ENCODE measurements at regions not wholly inside any gene's neighbourhood (a gene's known extent, or its start where the extent isn't known, plus 50 kb on each side); places are given as distances from the start of the nearest gene placed in this dataset.
"Not testable (repeated sequence)": the region's sequence is repeated elsewhere in the genome, so short reads cannot be mapped to it uniquely, and the experiment has no call there.

DNA sequence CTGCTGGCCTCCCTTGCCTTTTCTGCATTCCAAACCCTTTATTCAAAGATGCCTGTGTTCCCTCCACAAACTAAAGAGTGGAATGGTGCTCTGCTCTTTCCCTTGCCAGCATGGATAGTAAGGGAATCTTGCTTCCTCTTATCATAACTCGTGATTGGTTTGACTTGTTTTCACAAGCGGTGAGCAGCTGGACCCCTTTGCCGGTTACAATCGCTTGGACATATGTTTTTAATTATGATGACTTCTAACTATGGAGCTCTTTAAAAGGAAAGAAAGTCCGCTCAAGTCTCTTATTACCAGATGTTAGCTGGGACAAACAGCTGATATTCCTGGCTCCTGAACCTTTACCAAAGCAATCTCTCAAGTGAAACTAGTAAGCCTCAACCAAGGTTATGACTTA lies 1094.7 kb downstream of the UQCRFS1 start:
- ChIA-PET POLR2A (no interaction called here), CTCF (no interaction called here)
- Mint-ChIP-seq H3K4me1 (no peaks in the 10 kb centered on the region), H3K27me3 (no peaks in the 10 kb centered on the region), H3K36me3 (no peaks in the 10 kb centered on the region), H3K4me3 (no peak overlapping the region), H3K27ac (no peak overlapping the region), H3K9me3 (peaks cover 3 to 11% (median 7%) of the 10 kb centered on the region in 5 donors)
- H3K4me3 ChIP-seq (ENCODE audit: low read length) = no peak overlapping the region
- H3K9me3 ChIP-seq (ENCODE audit: low read length) = no peaks in the 10 kb centered on the region
- H3K27me3 ChIP-seq (ENCODE audit: insufficient read depth, low read length, poor library complexity, severe bottlenecking) = no peaks in the 10 kb centered on the region
- no peaks in the 10 kb centered on the region for H3K4me1 ChIP-seq (ENCODE audit: insufficient read depth, low read length)
- DNase-seq = no peak
- no peaks in the 10 kb centered on the region for H3K36me3 ChIP-seq (ENCODE audit: insufficient read depth, low read length)
- no peak overlapping the region for H3K27ac ChIP-seq (ENCODE audit: low read depth, low read length)

DNA sequence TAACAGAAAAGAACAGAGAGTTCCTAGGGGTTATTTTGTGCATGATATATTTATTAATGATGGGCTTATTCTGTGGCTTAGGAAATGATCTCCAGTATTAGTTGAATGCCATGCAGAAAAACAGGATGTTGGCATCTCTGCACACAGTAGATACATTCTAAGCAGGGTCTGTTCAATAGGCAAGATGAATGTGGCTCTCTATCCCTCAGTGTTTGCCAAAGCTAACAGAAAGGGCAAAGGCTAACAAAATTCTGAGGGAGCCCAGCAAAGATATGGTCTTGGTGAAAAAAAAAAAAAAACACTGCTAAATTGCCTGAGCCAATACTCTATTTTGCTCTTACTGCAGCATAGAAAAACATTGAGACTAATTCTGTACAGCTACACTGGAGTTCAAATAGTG lies 1095.8 kb downstream of the UQCRFS1 start:
- no peak for DNase-seq
- Histone ChIP-seq H3K4me3 (ENCODE audit: low read length) (no peak overlapping the region), H3K9me3 (ENCODE audit: low read length) (no peaks in the 10 kb centered on the region), H3K4me1 (ENCODE audit: insufficient read depth, low read length) (no peaks in the 10 kb centered on the region), H3K36me3 (ENCODE audit: insufficient read depth, low read length) (no peaks in the 10 kb centered on the region), H3K27ac (ENCODE audit: low read depth, low read length) (no peak overlapping the region), H3K27me3 (ENCODE audit: insufficient read depth, low read length, poor library complexity, severe bottlenecking) (no peaks in the 10 kb centered on the region)
- Mint-ChIP-seq H3K27me3 (no peaks in the 10 kb centered on the region), H3K27ac (no peak overlapping the region), H3K36me3 (no peaks in the 10 kb centered on the region), H3K9me3 (peaks cover 3 to 9% (median 8%) of the 10 kb centered on the region in 5 donors), H3K4me1 (no peaks in the 10 kb centered on the region), H3K4me3 (no peak overlapping the region)
- CTCF ChIA-PET = no interaction called here
- POLR2A ChIA-PET = no interaction called here

DNA sequence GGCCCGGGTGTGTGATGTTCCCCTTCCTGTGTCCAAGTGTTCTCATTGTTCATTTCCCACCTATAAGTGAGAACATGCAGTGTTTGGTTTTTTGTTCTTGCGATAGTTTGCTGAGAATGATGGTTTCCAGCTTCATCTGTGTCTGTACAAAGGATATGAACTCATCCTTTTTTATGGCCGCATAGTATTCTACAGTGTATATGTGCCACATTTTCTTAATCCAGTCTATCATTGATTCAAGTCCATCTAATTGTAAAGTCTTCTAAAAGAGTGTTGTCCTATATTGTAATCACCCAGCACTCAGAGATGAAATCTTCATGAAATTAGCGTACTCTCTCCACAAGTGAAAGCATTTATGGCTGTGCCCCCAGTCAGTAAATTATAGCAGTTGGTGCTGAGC lies 1096.6 kb downstream of the UQCRFS1 start:
- H3K36me3 Mint-ChIP-seq; H3K4me3 ChIP-seq (ENCODE audit: low read length); H3K27me3 Mint-ChIP-seq; H3K27ac ChIP-seq (ENCODE audit: low read depth, low read length); H3K4me1 Mint-ChIP-seq; DNase-seq; H3K27ac Mint-ChIP-seq; H3K4me1 ChIP-seq (ENCODE audit: insufficient read depth, low read length); CTCF ChIA-PET; POLR2A ChIA-PET; H3K27me3 ChIP-seq (ENCODE audit: insufficient read depth, low read length, poor library complexity, severe bottlenecking); H3K36me3 ChIP-seq (ENCODE audit: insufficient read depth, low read length); H3K9me3 ChIP-seq (ENCODE audit: low read length); H3K4me3 Mint-ChIP-seq: not testable (repeated sequence)
- H3K9me3 Mint-ChIP-seq = peaks cover 7 to 12% (median 8%) of the 10 kb centered on the region in 5 donors

DNA sequence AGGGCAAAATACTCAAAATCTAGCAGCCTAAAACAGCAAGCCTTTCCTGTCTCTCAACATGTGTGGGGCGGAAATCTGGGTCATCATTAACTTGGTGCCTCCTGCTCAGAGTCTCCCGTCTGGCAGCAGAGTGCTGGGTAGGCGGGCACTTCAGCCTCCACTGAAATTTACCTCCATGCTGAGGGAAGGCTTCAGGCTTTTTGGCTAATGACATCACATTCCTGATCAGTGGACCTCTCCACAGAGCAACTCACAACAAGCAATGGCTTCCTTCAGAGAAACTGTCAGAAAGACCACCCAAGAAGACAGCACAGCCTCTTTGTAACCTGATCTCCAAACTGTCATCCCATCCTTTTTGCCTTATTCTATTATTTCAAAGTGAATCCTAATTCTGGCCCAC lies 1109.0 kb downstream of the UQCRFS1 start:
- no peaks in the 10 kb centered on the region for H3K36me3 Mint-ChIP-seq
- Histone ChIP-seq H3K9me3 (ENCODE audit: low read length) (no peaks in the 10 kb centered on the region), H3K4me1 (ENCODE audit: insufficient read depth, low read length) (no peaks in the 10 kb centered on the region), H3K4me3 (ENCODE audit: low read length) (no peak overlapping the region), H3K27ac (ENCODE audit: low read depth, low read length) (no peak overlapping the region), H3K27me3 (ENCODE audit: insufficient read depth, low read length, poor library complexity, severe bottlenecking) (no peaks in the 10 kb centered on the region), H3K36me3 (ENCODE audit: insufficient read depth, low read length) (no peaks in the 10 kb centered on the region)
- no peaks in the 10 kb centered on the region for H3K4me1 Mint-ChIP-seq
- H3K9me3 Mint-ChIP-seq = peaks cover 0 to 8% (median 5%) of the 10 kb centered on the region in 5 donors
- H3K27me3 Mint-ChIP-seq = no peaks in the 10 kb centered on the region
- H3K27ac Mint-ChIP-seq = no peak overlapping the region
- no peak overlapping the region for H3K4me3 Mint-ChIP-seq
- POLR2A ChIA-PET = no interaction called here
- CTCF ChIA-PET = no interaction called here
- DNase-seq = no peak

DNA sequence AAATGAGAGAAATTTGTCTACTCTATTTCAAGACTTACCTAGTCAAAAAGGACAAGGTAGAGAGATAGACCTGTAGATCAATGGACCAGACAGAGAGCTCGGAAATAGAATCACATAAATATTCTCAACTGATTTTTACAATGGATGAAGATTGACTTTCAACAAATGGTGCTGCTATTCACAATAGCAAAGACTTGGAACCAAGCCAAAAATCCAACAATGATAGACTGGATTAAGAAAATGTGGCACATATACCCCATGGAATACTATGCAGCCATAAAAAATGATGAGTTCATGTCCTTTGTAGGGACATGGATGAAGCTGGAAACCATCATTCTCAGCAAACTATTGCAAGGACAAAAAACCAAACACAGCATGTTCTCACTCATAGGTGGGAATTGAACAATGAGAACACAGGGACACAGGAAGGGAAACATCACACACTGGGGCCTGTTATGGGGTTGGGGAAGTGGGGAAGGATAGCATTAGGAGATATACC lies 1128.2 kb downstream of the UQCRFS1 start:
- H3K4me3 Mint-ChIP-seq; H3K27ac Mint-ChIP-seq; CTCF ChIA-PET; H3K4me3 ChIP-seq (ENCODE audit: low read length); H3K27me3 Mint-ChIP-seq; H3K27ac ChIP-seq (ENCODE audit: low read depth, low read length); H3K36me3 ChIP-seq (ENCODE audit: insufficient read depth, low read length); H3K4me1 Mint-ChIP-seq; H3K4me1 ChIP-seq (ENCODE audit: insufficient read depth, low read length); POLR2A ChIA-PET; H3K9me3 ChIP-seq (ENCODE audit: low read length); H3K27me3 ChIP-seq (ENCODE audit: insufficient read depth, low read length, poor library complexity, severe bottlenecking); H3K36me3 Mint-ChIP-seq; DNase-seq: not testable (repeated sequence)
- peaks cover 5 to 24% (median 11%) of the 10 kb centered on the region in 5 donors for H3K9me3 Mint-ChIP-seq

DNA sequence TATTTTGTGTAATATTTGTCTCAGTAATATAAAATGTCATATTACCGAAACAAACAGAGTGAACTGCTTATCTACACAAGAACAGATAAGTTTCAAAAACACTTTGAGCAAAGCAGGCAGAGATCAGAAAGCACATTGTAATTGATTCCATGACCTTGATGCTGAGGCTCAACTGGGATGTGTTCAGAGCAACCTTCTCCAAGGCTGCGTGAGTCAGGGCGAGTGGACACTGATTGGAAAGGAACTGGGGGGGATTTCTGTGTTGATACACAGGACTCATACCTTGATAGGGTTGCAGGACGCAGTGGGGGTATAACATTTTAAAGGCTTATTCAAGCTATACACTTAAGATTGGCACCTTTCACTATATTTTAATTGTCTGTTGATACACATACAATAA lies 1136.3 kb downstream of the UQCRFS1 start:
- peaks cover 7 to 20% (median 13%) of the 10 kb centered on the region in 5 donors for H3K9me3 Mint-ChIP-seq

DNA sequence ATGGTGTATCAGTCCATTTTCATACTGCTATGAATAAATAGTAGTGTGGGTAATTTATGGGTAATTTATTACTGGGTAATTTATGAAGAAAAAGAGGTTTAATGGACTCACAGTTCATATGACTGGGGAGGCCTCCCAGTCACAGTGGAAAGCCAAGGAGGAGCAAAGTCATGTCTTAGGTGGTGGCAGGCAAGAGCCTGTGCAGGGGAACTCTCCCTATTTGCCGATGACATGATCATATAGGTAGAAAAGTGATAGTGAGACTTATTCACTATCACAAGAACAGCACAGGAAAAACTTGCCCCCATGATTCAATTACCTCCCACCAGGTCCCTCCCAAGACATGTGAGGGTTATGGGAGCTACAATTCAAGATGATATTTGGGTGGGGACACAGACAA lies 1137.7 kb downstream of the UQCRFS1 start:
- Mint-ChIP-seq H3K9me3 (peaks cover 4 to 16% (median 12%) of the 10 kb centered on the region in 5 donors), H3K4me1 (no peaks in the 10 kb centered on the region), H3K36me3 (no peaks in the 10 kb centered on the region), H3K27ac (peak overlapping the region in 1 of 8 donors; percentile 56), H3K4me3 (no peak overlapping the region), H3K27me3 (peaks cover 0 to 2% of the 10 kb centered on the region in 2 donors)
- no peaks in the 10 kb centered on the region for H3K27me3 ChIP-seq (ENCODE audit: insufficient read depth, low read length, poor library complexity, severe bottlenecking)
- no peak overlapping the region for H3K27ac ChIP-seq (ENCODE audit: low read depth, low read length)
- H3K9me3 ChIP-seq (ENCODE audit: low read length) = no peaks in the 10 kb centered on the region
- no peaks in the 10 kb centered on the region for H3K36me3 ChIP-seq (ENCODE audit: insufficient read depth, low read length)
- no peaks in the 10 kb centered on the region for H3K4me1 ChIP-seq (ENCODE audit: insufficient read depth, low read length)
- no peak overlapping the region for H3K4me3 ChIP-seq (ENCODE audit: low read length)
- no peak for DNase-seq
- ChIA-PET CTCF (no interaction called here), POLR2A (no interaction called here)

More for the DNA sequence above, 1136.3 kb downstream of the UQCRFS1 start:
- no peaks in the 10 kb centered on the region for H3K4me1 ChIP-seq (ENCODE audit: insufficient read depth, low read length)
- H3K9me3 ChIP-seq (ENCODE audit: low read length) = no peaks in the 10 kb centered on the region
- H3K27me3 ChIP-seq (ENCODE audit: insufficient read depth, low read length, poor library complexity, severe bottlenecking) = no peaks in the 10 kb centered on the region
- ChIA-PET CTCF (no interaction called here), POLR2A (no interaction called here)
- no peak overlapping the region for H3K4me3 ChIP-seq (ENCODE audit: low read length)
- Mint-ChIP-seq H3K36me3 (no peaks in the 10 kb centered on the region), H3K4me1 (no peaks in the 10 kb centered on the region), H3K4me3 (no peak overlapping the region), H3K27ac (peak overlapping the region in 1 of 8 donors; percentile 48), H3K27me3 (peaks cover 0 to 2% of the 10 kb centered on the region in 2 donors)
- no peak for DNase-seq
- H3K27ac ChIP-seq (ENCODE audit: low read depth, low read length) = no peak overlapping the region
- H3K36me3 ChIP-seq (ENCODE audit: insufficient read depth, low read length) = no peaks in the 10 kb centered on the region

DNA sequence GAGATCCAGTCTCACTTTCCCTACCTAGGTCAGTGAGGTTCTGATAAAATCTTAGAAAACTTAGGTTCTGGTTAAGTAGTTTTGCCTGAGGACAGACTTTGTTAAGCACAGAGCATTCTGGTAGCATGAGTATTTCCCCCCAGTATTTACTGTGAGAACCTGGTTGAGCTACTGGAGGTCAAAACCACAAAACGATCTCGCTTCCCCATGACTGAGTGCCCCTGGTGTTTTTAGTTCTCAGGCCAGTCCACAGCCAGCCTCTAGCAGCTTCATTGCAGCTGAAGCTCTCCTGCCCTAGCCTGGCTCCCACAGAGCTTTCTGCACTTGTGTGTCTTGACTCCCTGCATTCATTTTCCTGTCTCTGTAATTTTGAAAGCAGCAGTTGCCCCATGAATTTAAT lies 1138.2 kb downstream of the UQCRFS1 start:
- no peaks in the 10 kb centered on the region for H3K36me3 Mint-ChIP-seq
- Histone ChIP-seq H3K27me3 (ENCODE audit: insufficient read depth, low read length, poor library complexity, severe bottlenecking) (no peaks in the 10 kb centered on the region), H3K4me1 (ENCODE audit: insufficient read depth, low read length) (no peaks in the 10 kb centered on the region), H3K27ac (ENCODE audit: low read depth, low read length) (no peak overlapping the region), H3K4me3 (ENCODE audit: low read length) (no peak overlapping the region), H3K36me3 (ENCODE audit: insufficient read depth, low read length) (no peaks in the 10 kb centered on the region), H3K9me3 (ENCODE audit: low read length) (no peaks in the 10 kb centered on the region)
- no peaks in the 10 kb centered on the region for H3K4me1 Mint-ChIP-seq
- POLR2A ChIA-PET = no interaction called here
- no peak for DNase-seq
- H3K27me3 Mint-ChIP-seq = peaks cover 0 to 2% of the 10 kb centered on the region in 2 donors
- no peak overlapping the region for H3K4me3 Mint-ChIP-seq
- no peak overlapping the region for H3K27ac Mint-ChIP-seq
- H3K9me3 Mint-ChIP-seq = peaks cover 4 to 13% (median 10%) of the 10 kb centered on the region in 5 donors
- CTCF ChIA-PET = no interaction called here

DNA sequence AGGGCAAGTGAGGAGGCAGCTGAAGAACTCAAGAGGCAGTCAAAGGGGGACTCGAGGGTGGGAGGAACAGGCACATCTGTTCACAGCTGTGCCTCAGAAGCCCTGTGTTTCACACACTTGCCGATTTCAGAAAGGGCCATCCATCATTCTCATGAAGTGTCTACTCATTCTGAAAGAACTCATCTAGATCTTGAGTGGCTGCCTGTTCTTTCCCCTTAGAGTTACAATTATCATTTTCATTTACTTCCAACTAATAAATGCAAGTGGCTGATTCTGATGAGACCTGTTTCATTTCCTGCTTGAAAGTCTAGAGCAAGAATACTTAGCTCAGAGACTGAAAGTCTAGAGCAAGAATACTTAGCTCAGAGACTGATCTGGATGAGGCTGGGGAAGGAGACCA lies 1145.1 kb downstream of the UQCRFS1 start:
- DNase-seq = no peak
- ChIA-PET CTCF (no interaction called here), POLR2A (no interaction called here)
- Mint-ChIP-seq H3K27me3 (peaks cover 0 to 2% of the 10 kb centered on the region in 2 donors), H3K4me3 (no peak overlapping the region), H3K27ac (no peak overlapping the region), H3K9me3 (peaks cover 0 to 3% (median 0%) of the 10 kb centered on the region in 5 donors), H3K4me1 (no peaks in the 10 kb centered on the region), H3K36me3 (no peaks in the 10 kb centered on the region)
- Histone ChIP-seq H3K27me3 (ENCODE audit: insufficient read depth, low read length, poor library complexity, severe bottlenecking) (no peaks in the 10 kb centered on the region), H3K36me3 (ENCODE audit: insufficient read depth, low read length) (no peaks in the 10 kb centered on the region), H3K9me3 (ENCODE audit: low read length) (no peaks in the 10 kb centered on the region), H3K27ac (ENCODE audit: low read depth, low read length) (no peak overlapping the region), H3K4me1 (ENCODE audit: insufficient read depth, low read length) (no peaks in the 10 kb centered on the region), H3K4me3 (ENCODE audit: low read length) (no peak overlapping the region)

Measured in CD8-positive, alpha-beta memory T cell (primary cell).